Choroid plexus epithelial cell (primary cell): ENCODE measurements at regions not wholly inside any gene's neighbourhood (a gene's known extent, or its start where the extent isn't known, plus 50 kb on each side); places are given as distances from the start of the nearest gene placed in this dataset.

Experiments used
- DNase-seq: peaks from one replicate; pipeline ENCODE4 v3.0.0-alpha.2; 2010; ENCODE audit warnings: low read depth
- H3K4me3 ChIP-seq: 2 replicates; pipeline ENCODE4 v1.5.1; 2011; ENCODE audit warnings: low read depth, mild to moderate bottlenecking, control low read depth, low read length, moderate library complexity
- TF ChIP-seq, protein P1 (sequence below): conservative IDR thresholded peaks from 2 replicates; pipeline ENCODE4 v1.5.1; 2011; ENCODE audit warnings: low read depth, mild to moderate bottlenecking, control low read depth, inconsistent platforms, low read length, moderate library complexity

DNA sequence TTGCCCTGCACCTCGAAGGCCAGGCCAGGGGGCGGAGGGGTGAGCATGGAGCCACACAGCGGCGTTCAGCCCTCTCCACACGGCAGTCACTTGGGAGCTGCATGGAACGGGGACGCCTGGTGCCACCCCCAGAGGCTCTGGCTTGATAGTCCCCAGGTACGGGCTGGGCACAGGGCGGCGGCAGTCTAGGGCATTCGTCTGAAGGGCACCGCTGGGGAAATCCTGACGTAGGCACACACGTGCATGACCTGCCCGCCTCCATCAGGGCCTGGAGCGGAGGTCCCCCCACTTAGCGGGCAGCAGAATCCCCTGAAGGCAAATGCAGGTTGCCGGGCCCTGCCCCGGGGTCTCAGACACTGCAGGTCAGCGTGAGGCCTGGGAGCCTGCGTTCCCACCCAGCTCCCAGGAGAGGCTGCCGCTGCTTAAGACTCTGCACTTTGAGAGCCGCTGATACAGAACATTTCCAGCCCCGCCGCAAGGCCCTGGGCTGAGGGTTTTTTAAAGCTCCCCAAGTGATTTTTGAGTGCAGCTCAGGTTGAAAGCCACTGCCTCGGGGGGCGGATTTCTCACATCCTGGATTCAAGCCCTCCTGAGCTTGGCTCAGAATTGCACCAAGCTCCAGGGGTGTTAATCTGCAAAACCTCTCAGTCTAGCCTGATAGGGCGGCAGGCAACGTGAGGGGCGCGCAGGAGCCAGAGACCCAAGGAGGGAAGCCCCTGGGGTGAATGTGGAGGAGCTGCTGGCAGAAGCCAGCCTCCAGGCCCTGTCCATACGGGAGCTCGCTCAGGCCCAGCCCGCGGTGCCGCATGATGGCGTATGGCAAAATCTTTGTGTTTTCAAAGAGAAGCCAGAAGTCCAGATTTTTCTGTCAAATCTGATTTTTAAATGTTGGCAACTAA is 182.3 kb upstream of the GSE1 start:
- DNase-seq = no peak
- TF ChIP-seq, protein P1, sequence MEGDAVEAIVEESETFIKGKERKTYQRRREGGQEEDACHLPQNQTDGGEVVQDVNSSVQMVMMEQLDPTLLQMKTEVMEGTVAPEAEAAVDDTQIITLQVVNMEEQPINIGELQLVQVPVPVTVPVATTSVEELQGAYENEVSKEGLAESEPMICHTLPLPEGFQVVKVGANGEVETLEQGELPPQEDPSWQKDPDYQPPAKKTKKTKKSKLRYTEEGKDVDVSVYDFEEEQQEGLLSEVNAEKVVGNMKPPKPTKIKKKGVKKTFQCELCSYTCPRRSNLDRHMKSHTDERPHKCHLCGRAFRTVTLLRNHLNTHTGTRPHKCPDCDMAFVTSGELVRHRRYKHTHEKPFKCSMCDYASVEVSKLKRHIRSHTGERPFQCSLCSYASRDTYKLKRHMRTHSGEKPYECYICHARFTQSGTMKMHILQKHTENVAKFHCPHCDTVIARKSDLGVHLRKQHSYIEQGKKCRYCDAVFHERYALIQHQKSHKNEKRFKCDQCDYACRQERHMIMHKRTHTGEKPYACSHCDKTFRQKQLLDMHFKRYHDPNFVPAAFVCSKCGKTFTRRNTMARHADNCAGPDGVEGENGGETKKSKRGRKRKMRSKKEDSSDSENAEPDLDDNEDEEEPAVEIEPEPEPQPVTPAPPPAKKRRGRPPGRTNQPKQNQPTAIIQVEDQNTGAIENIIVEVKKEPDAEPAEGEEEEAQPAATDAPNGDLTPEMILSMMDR = no peak
- no peak overlapping the region for H3K4me3 ChIP-seq

GRCh38 chr16:85431431-85432124 is 181.5 kb upstream of the GSE1 start:
- no peak for DNase-seq
- H3K4me3 ChIP-seq = no peak overlapping the region
- TF ChIP-seq, protein P1 = no peak

DNA sequence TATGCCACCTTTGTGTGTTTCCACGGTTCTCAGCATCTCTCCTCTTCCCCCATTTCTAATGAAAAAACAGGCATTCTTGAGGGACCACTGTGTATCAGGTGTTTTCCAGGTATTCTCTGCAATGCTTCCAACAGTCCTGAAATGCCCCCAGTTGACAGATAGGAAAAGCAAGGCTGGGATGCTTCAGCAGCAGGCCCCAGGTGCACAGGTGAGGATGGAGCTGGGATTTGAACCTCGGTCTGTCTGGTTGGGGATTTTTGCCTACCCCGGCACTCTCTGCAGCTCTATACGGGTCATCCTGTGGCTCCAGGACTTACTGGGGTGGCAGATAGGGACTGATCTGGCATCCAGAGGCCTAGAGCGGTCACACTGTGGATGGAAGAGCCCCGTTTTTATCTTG is 180.5 kb upstream of the GSE1 start:
- H3K4me3 ChIP-seq = no peak overlapping the region
- TF ChIP-seq, protein P1 = no peak
- DNase-seq = no peak

- no peak overlapping the region for H3K4me3 ChIP-seq
- TF ChIP-seq, protein P1 = no peak
- no peak for DNase-seq
These were observed 179.6 kb upstream of the GSE1 start for GRCh38 chr16:85433477-85433876.

DNA sequence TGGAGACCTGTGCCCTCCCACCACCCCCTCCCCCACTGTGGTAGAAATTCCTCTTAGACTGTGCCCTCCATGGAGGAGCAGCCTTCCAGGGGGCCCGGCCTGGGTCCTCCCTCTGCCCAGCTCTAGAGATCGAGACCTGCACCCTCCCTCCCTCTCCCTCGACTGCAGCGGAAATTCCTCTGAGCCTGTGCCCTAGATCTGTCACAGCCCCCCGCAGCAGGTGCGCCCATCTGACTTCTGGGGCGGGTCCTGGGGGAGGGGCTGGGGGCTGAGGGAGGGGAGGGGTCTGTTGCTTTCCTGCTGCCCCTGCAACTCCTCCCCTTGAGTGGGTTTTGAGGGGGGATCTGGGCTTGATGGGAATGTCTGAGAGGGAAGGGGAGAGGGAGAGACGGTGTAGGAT is 177.8 kb upstream of the GSE1 start:
- H3K4me3 ChIP-seq = no peak overlapping the region
- DNase-seq = no peak
- TF ChIP-seq, protein P1 = no peak

- no peak for DNase-seq
- TF ChIP-seq, protein P1 = no peak
- H3K4me3 ChIP-seq = no peak overlapping the region
These were observed 177.4 kb upstream of the GSE1 start for GRCh38 chr16:85435700-85436099.
